CD4-positive, alpha-beta T cell (primary cell): ENCODE measurements at regions not wholly inside any gene's neighbourhood (a gene's known extent, or its start where the extent isn't known, plus 50 kb on each side); places are given as distances from the start of the nearest gene placed in this dataset.

Source experiments
- ATAC-seq: fragments of 200-7000 bp; cut with Tn5 transposase; one replicate; pipeline ENCODE4 v1.10.0; 2022; ENCODE audit warnings: mild to moderate bottlenecking; ENCODE audit not compliant: poor library complexity
- CTCF ChIA-PET: fragments of 350-600 bp; sonication (Branson Sonifier 250); formaldehyde crosslinking; loops from one replicate; lab custom pipeline; 2021; ENCODE audit warnings: antibody characterized with exemption, inconsistent platforms; lab: Charles Lee
- POLR2A ChIA-PET: fragments of 350-600 bp; sonication (Branson Sonifier 250); formaldehyde crosslinking; loops from one replicate; lab custom pipeline; 2021; ENCODE audit warnings: antibody characterized with exemption, inconsistent platforms; lab: Charles Lee
- DNase-seq, 14 experiments: peaks; one replicate each; pipeline ENCODE4 v3.0.0-alpha.2; 2013 to 2020; ENCODE audit warnings: mixed read lengths in 2 of 14
- H3K27ac ChIP-seq, 2 donors: one replicate each; pipeline versions ENCODE4 v1.5.1 to v1.7.0; 2013; ENCODE audit warnings: low read length in 2 of 2, low read depth in 1 of 2, mild to moderate bottlenecking in 1 of 2
- H3K27me3 ChIP-seq, 2 experiments: 1 replicate in 1 of 2; 2 replicates in 1 of 2; pipeline versions ENCODE4 v1.6.1 to v1.7.0; 2013; ENCODE audit warnings: low read length in 2 of 2, control low read depth in 1 of 2, mild to moderate bottlenecking in 1 of 2, moderate library complexity in 1 of 2; ENCODE audit not compliant: insufficient read depth in 2 of 2, control insufficient read depth in 1 of 2
- H3K36me3 ChIP-seq: one replicate; pipeline ENCODE4 v1.6.1; 2013; ENCODE audit warnings: low read length, control low read depth; ENCODE audit not compliant: insufficient read depth
- H3K4me1 ChIP-seq: one replicate; pipeline ENCODE4 v1.6.1; 2013; ENCODE audit warnings: low read length, control low read depth; ENCODE audit not compliant: insufficient read depth
- H3K4me3 ChIP-seq: one replicate; pipeline ENCODE4 v1.5.1; 2013; ENCODE audit warnings: mild to moderate bottlenecking, low read length, moderate library complexity
- H3K9me3 ChIP-seq, 2 experiments: 1 replicate in 1 of 2; 2 replicates in 1 of 2; pipeline versions ENCODE4 v1.6.1 to v1.7.0; 2013; ENCODE audit warnings: low read length in 2 of 2, mild to moderate bottlenecking in 2 of 2, control low read depth in 1 of 2, moderate library complexity in 1 of 2; ENCODE audit not compliant: control insufficient read depth in 1 of 2, insufficient read depth in 1 of 2
- H3K27ac Mint-ChIP-seq: one replicate; pipeline ENCODE4 v1.8.0; 2020; ENCODE audit warnings: mixed read lengths
- H3K27me3 Mint-ChIP-seq: one replicate; pipeline ENCODE4 v1.8.0; 2021; ENCODE audit warnings: mixed read lengths
- H3K36me3 Mint-ChIP-seq: one replicate; pipeline ENCODE4 v1.8.0; 2021; ENCODE audit warnings: low read depth, mixed read lengths
- H3K4me1 Mint-ChIP-seq: one replicate; pipeline ENCODE4 v1.8.0; 2021; ENCODE audit warnings: low read depth, mixed read lengths
- H3K4me3 Mint-ChIP-seq: one replicate; pipeline ENCODE4 v1.8.0; 2020; ENCODE audit warnings: mild to moderate bottlenecking, mixed read lengths
- H3K9me3 Mint-ChIP-seq: one replicate; pipeline ENCODE4 v1.8.0; 2020; ENCODE audit warnings: mixed read lengths
- CTCF ChIP-seq: fragments of 200-600 bp; IDR thresholded peaks from one replicate; pipeline ENCODE4 v1.8.0; 2022; ENCODE audit warnings: antibody characterized with exemption, mild to moderate bottlenecking
- intact Hi-C, 2 experiments: fragments of 100-400 bp; cut with DNase I in 1 of 2; cut with micrococcal nuclease in 1 of 2; formaldehyde crosslinking; loops; one replicate each; pipeline versions ENCODE4 v1.15.1 to v1.9.0; 2023 to 2025; cut with DNase I, micrococcal nuclease

- Mint-ChIP-seq H3K27ac (no peak overlapping the region), H3K36me3 (no peaks in the 10 kb centered on the region), H3K4me3 (no peak overlapping the region), H3K27me3 (no peaks in the 10 kb centered on the region), H3K4me1 (no peaks in the 10 kb centered on the region), H3K9me3 (no peaks in the 10 kb centered on the region)
- Histone ChIP-seq H3K27me3 (no peaks in the 10 kb centered on the region), H3K27ac (no peak overlapping the region), H3K9me3 (no peaks in the 10 kb centered on the region), H3K36me3 (no peaks in the 10 kb centered on the region), H3K4me3 (no peak overlapping the region), H3K4me1 (no peaks in the 10 kb centered on the region)
- ATAC-seq (no peak), DNase-seq (no peak)
- POLR2A ChIA-PET: no interaction called here
- no peak for TF ChIP-seq CTCF
- CTCF ChIA-PET: interaction anchor here (0.9 kb wide), 1 partner anchor 137 kb away, joined by 3 read pairs; no protein-coding TSS in a partner anchor
- intact Hi-C loops: no loop called here
These were observed 304.1 kb upstream of the ERBB4 start for GRCh38 chr2:212842544-212843185.

- Mint-ChIP-seq H3K4me1 (no peaks in the 10 kb centered on the region), H3K4me3 (no peak overlapping the region), H3K27me3 (no peaks in the 10 kb centered on the region), H3K36me3 (no peaks in the 10 kb centered on the region), H3K9me3 (no peaks in the 10 kb centered on the region), H3K27ac (no peak overlapping the region)
- no peak overlapping the region for H3K4me3 ChIP-seq
- H3K36me3 ChIP-seq: no peaks in the 10 kb centered on the region
- H3K9me3 ChIP-seq: no peaks in the 10 kb centered on the region
- no peaks in the 10 kb centered on the region for H3K4me1 ChIP-seq
- intact Hi-C loops: no loop called here
- no peak for ATAC-seq
- ChIA-PET CTCF (no interaction called here), POLR2A (no interaction called here)
- H3K27me3 ChIP-seq: no peaks in the 10 kb centered on the region
- DNase-seq: no peak
- TF ChIP-seq CTCF: no peak
- no peak overlapping the region for H3K27ac ChIP-seq
These were observed 302.9 kb upstream of the ERBB4 start for GRCh38 chr2:212841460-212841859.

- Mint-ChIP-seq H3K9me3 (peaks cover 4% of the 10 kb centered on the region), H3K4me1 (no peaks in the 10 kb centered on the region), H3K4me3 (no peak overlapping the region), H3K27ac (no peak overlapping the region), H3K27me3 (no peaks in the 10 kb centered on the region), H3K36me3 (no peaks in the 10 kb centered on the region)
- POLR2A ChIA-PET: no interaction called here
- CTCF ChIA-PET: no interaction called here
- intact Hi-C loops: no loop called here
- Histone ChIP-seq H3K27ac (no peak overlapping the region), H3K9me3 (peaks cover 0 to 22% of the 10 kb centered on the region in 2 experiments), H3K4me1 (no peaks in the 10 kb centered on the region), H3K4me3 (no peak overlapping the region), H3K36me3 (no peaks in the 10 kb centered on the region), H3K27me3 (no peaks in the 10 kb centered on the region)
- peak in 1 of 14 experiments; percentile 11 for DNase-seq
- no peak for TF ChIP-seq CTCF
- no peak for ATAC-seq
These were observed 293.9 kb upstream of the ERBB4 start for GRCh38 chr2:212832211-212833195.
